ENCODE measurements at regions not wholly inside any gene's neighbourhood (a gene's known extent, or its start where the extent isn't known, plus 50 kb on each side); places are given as distances from the start of the nearest gene placed in this dataset.

DNA sequence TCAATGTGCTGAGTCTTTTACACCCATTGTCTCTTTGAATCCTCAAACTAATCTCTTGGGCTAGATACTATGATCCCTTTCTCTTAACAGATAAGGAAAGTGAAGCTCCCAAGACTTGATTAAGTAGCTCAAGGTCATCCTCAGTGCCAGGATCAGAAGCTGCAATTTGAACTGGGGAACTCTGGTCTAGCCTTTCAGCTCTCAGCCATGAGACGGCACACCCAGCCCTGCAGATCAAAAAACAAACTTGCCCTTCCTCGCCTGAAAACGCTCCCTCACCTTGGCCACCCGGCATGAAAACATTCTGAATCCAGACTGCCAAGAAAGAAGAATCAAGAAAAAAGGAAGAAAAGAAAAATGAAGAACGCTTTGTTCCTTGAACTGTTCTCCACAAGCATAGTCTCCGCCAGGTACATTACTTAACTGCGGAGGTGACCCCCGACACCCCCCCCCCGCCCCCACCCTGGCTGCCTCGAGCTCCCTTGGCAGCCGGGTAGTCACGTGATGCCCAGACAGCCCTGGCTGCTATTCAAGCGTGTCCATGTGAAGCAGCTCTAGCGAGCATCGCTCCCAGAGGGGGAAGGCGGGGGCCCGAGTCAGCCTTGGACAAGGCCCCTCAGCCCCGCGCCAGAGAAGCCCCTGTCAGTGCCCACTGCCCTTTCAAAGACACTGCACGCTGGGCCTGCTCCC is 451.2 kb downstream of the MIAT start:
- no peak for TF ChIP-seq POLR2AphosphoS5 (IDR thresholded peaks at IDR 0.05; ENCODE audit: low read depth, low read length)
- TF ChIP-seq TAF1 (IDR thresholded peaks at IDR 0.05; ENCODE audit: borderline replicate concordance, insufficient read depth, low read length) = no peak
- TF ChIP-seq SIN3A (IDR thresholded peaks at IDR 0.05; ENCODE audit: borderline replicate concordance, insufficient read depth, low read length) = no peak
- TF ChIP-seq FOXP2 (optimal IDR thresholded peaks at IDR 0.05; ENCODE audit: borderline replicate concordance, extremely low read depth, extremely low read length, insufficient read depth) = no peak
- TF ChIP-seq, protein P1, sequence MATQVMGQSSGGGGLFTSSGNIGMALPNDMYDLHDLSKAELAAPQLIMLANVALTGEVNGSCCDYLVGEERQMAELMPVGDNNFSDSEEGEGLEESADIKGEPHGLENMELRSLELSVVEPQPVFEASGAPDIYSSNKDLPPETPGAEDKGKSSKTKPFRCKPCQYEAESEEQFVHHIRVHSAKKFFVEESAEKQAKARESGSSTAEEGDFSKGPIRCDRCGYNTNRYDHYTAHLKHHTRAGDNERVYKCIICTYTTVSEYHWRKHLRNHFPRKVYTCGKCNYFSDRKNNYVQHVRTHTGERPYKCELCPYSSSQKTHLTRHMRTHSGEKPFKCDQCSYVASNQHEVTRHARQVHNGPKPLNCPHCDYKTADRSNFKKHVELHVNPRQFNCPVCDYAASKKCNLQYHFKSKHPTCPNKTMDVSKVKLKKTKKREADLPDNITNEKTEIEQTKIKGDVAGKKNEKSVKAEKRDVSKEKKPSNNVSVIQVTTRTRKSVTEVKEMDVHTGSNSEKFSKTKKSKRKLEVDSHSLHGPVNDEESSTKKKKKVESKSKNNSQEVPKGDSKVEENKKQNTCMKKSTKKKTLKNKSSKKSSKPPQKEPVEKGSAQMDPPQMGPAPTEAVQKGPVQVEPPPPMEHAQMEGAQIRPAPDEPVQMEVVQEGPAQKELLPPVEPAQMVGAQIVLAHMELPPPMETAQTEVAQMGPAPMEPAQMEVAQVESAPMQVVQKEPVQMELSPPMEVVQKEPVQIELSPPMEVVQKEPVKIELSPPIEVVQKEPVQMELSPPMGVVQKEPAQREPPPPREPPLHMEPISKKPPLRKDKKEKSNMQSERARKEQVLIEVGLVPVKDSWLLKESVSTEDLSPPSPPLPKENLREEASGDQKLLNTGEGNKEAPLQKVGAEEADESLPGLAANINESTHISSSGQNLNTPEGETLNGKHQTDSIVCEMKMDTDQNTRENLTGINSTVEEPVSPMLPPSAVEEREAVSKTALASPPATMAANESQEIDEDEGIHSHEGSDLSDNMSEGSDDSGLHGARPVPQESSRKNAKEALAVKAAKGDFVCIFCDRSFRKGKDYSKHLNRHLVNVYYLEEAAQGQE (IDR thresholded peaks at IDR 0.05; ENCODE audit: insufficient read depth in 1 of 2, low read depth in 2 of 2, low read length in 2 of 2) = no peak

GRCh38 chr22:27110665-27111451 is 453.5 kb downstream of the MIAT start:
- TF ChIP-seq, protein P1 (IDR thresholded peaks at IDR 0.05; ENCODE audit: insufficient read depth in 1 of 2, low read depth in 2 of 2, low read length in 2 of 2) = no peak

GRCh38 chr22:27111796-27112672 is 454.6 kb downstream of the MIAT start:
- TF ChIP-seq TAF1 (IDR thresholded peaks at IDR 0.05; ENCODE audit: borderline replicate concordance, insufficient read depth, low read length) (no peak), POLR2AphosphoS5 (IDR thresholded peaks at IDR 0.05; ENCODE audit: low read depth, low read length) (no peak), FOXP2 (optimal IDR thresholded peaks at IDR 0.05; ENCODE audit: borderline replicate concordance, extremely low read depth, extremely low read length, insufficient read depth) (no peak)
- TF ChIP-seq, protein P1 (IDR thresholded peaks at IDR 0.05; ENCODE audit: insufficient read depth in 1 of 2, low read depth in 2 of 2, low read length in 2 of 2) = no peak

DNA sequence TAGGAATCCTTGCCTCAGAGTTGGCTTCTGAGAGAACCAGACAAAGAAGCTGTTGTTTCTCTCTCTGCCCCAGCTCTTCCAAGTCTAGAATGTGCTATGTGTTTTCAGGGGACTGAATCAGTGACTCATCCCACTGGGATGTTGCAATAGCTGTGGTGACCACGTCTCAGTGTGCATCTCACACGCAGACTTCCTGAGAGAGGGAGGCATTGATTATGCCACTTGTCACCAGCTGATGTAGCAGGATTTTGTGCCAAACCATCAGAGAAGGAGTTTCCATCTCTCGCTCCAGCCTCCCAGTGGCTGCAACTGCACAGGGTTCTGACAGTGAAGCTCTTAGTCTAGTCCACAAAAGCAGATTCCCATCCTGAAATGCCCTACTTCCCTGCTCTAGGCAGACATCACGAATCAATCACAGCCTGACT is 455.8 kb downstream of the MIAT start:
- TF ChIP-seq FOXP2 (optimal IDR thresholded peaks at IDR 0.05; ENCODE audit: borderline replicate concordance, extremely low read depth, extremely low read length, insufficient read depth) = peak; percentile 81
- TF ChIP-seq, protein P1 (IDR thresholded peaks at IDR 0.05; ENCODE audit: insufficient read depth in 1 of 2, low read depth in 2 of 2, low read length in 2 of 2) = no peak

Data from PFSK-1 (cell line).